GM12874 (cell line): ENCODE measurements at regions not wholly inside any gene's neighbourhood (a gene's known extent, or its start where the extent isn't known, plus 50 kb on each side); places are given as distances from the start of the nearest gene placed in this dataset.

Experiments
- CTCF ChIP-seq: IDR thresholded peaks from 2 replicates; pipeline ENCODE4 v1.5.1; 2011; ENCODE audit warnings: low read depth, mild to moderate bottlenecking, control low read depth, low read length, moderate library complexity; ENCODE audit not compliant: insufficient read depth

- no peak for TF ChIP-seq CTCF
Measured at GRCh38 chr21:28179136-28179535, 813.5 kb downstream of the LTN1 start.

- TF ChIP-seq CTCF: no peak
Measured at GRCh38 chr21:28177124-28177523, 815.6 kb downstream of the LTN1 start.

GRCh38 chr21:28174701-28175100 is 818.0 kb downstream of the LTN1 start:
- TF ChIP-seq CTCF: no peak

GRCh38 chr21:28174006-28174405 is 818.7 kb downstream of the LTN1 start:
- no peak for TF ChIP-seq CTCF

GRCh38 chr21:28172376-28172775 is 820.3 kb downstream of the LTN1 start:
- no peak for TF ChIP-seq CTCF

- no peak for TF ChIP-seq CTCF
Measured at GRCh38 chr21:28167366-28167765, 825.3 kb downstream of the LTN1 start.

- TF ChIP-seq CTCF: no peak
Measured at GRCh38 chr21:28160378-28160777, 832.3 kb downstream of the LTN1 start.

- no peak for TF ChIP-seq CTCF
Measured at GRCh38 chr21:28159396-28159795, 833.3 kb downstream of the LTN1 start.
